CD4-positive, alpha-beta T cell treated with Interleukin-4 for 1 hour (primary cell): ENCODE measurements at regions not wholly inside any gene's neighbourhood (a gene's known extent, or its start where the extent isn't known, plus 50 kb on each side); places are given as distances from the start of the nearest gene placed in this dataset.

Source experiments
- DNase-seq, 2 donors: peaks; one replicate each; pipeline ENCODE4 v3.0.0-alpha.2; 2020 to 2022

DNA sequence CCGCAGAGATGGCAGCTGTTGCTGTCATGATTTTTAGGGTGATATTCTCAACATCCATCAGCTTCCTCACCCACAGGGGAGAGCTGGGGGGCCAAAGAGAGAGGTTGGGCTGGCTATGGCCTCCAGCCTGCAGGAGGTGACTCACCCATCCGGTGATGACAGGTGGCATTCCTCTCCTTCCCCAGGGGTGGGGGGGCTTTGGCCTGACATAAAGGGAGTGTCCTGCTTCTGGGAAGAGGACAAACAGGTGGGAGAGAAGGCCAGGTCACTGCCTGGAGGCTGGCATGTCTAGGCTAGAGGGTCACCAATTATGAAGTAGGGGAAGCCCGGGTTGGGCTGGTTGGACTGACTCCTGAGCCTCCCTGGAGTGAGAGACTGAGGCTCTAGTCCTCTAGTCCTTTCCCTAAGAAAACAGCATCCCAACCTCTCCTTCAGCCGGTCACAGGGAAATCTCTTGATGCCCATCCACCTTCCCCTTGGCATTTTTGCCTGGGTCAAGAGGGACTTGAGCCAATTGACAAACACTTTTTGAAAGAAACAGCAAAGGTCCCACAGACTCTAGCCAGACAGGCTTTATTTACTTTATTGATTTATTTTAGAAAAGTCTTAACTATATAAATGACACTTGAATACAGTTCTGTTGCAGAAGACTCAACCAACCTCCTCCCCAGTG, 79.8 kb upstream of the ZNF716 start:
- DNase-seq, result no peak

DNA sequence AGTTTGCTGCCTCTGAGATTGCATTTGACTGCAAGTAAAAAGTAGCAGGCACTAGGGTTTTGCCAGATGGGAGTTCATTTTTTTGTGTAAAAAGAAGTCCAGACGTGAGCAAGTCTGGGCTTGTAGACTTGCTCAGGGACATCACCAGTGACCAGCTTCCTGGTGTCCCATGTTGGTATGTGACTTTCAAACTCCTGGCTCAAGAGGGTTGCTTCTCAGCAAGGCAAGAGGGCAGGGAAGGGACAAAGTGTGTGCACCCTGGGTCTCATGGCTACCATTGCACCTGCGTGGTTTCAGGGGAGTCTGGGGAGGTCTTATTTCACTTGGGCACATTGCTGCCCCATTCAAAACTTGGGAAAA, 79.3 kb upstream of the ZNF716 start:
- no peak for DNase-seq

DNA sequence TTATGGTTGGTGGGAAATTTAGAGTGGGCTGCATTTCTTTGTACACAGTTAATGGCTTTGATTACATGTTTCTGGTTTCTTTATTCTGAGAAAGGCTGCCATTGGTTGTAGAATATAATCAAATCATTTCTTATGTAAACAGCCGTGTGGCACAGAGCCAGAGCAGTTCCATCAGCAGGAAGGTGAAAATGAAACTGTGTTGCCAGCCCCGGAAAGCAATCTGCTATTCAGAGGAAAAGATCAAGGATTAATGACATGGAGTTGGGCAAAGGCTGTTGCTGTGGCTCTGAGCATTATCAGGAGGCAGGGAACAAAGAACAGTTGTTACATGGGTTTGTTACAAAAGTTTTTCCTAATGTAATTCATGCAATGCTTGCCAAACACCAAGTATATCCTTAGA, 74.2 kb upstream of the ZNF716 start:
- DNase-seq, result no peak

DNA sequence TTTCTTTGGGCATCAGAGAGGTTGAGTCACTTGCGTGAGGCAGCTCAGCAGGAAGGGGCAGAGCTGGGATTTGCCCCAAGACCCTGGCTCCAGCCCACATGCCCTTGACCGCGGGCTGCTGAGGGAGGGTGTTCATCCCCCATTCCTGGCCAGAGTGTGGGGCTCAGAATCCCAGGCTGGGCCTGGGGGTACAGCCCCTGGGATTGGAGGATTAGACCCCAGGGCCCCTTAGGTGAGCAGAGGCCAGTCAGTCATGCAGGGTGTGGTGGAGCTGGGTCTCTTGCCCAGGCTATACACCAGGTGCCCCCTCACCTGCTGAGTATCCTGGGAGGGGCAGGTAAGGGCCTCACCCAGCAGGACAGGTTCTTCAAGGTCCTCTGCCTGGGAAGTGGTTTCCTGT, 68.4 kb upstream of the ZNF716 start:
- DNase-seq, result no peak

DNA sequence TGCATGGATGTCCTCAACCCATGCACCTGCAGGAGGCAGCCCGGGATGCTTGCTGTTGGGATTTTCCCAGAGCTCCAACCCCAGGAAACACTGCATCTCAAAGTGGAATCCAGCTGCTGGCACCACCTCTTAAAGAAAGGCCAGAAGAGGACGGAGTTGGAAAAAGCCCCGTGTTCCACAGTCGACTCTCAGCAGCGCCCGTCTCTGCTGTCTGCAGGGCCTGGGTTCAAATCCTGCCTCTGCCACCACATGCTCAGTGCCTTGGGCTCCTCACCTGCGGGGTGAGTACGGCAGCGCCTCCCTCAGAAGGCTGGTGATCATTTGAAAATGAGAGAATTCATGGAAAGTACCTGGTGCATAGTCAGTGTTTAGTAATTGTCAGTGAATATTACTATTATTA, 65.6 kb upstream of the ZNF716 start:
- no peak for DNase-seq

DNA sequence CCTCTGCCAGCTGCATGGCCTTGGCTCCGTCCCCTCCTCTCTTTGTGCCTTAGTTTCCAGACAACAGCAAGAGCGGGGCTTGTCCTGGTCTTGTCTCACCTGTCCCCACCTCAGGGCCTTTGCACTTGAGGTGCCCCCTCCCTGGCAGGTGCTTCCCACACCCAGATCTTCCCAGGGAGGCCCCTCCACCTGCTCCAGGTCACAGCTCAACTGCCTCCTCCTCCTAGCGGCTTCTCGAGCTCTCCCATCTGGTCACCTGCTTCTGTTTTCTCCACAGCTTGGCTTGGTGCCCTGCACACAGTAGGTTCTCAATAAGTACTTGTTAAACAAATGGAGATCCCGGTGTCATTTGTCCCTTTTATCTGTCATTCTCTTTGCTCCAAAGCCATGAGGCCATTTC, 64.3 kb upstream of the ZNF716 start:
- DNase-seq, result no peak

DNA sequence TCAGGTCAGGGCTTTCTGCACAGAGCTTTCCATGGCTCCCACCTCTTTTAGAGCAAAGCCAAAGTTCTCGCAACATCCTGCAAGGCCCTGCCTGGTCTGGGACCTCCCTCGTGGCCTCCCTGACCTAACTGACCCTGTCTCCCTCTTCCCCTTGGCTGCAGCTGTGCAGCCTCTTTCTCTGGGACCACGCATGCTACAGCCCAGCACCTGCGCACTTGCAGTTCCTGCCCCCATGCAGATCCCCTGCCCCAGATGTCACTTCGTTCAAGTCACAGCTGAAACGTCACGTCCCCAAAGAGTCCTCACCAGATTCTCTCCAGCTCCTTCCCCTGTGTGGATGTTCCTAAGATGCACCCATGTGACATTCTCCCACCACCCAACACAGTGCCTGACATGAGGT, 61.2 kb upstream of the ZNF716 start:
- DNase-seq, result no peak

DNA sequence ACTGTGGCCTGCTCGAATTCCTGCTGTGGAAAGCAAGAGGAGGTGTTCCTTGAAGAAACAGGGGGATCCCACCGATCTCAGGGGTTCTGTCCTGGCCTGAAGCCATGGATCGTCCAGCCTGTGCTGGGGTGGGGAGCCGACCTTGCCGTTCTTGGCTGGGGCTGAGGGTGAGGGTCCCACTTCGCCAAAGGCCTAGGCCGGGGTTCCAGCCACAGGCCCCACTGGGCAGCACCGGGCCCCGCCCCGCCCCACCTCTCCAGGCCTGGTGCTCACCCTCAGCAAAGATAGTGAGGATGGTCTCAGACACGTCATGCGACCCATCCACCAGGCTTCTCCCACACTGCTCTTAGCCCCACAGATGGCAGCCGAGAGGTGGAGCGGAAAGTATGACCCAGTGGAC, 51.4 kb upstream of the ZNF716 start:
- no peak for DNase-seq

DNA sequence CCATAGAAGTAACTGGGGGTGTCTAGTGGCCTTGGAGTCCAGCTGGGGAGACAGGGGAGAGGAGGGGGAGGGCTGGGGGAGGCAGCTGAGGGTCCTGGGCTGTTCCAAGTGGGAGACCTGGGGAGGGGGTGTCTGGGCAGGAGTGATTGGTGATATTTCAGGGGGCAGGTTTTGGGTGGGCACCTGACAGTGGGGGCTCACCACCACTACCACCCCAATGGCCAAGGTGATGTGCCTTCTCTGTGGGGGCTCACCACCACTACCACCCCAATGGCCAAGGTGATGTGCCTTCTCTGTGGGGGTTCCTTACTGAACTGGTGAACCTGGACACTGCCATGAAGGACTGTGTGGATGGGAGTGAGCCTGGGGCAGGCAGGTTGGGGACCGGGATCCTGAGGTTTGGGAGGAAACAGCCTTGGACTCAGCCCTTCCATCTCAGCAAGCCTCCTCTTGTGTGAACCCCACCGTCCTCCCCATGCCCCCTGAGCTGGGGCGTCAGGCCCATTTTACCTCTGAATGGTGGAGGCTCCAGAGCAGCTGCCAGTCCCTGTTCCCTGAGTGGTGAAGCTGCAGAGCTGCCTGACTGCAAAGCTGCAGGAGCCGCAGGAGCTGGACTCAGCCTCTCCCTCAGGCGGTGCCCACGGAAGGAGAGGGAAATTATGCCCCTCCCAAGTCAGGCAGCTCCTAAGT, 50.6 kb upstream of the ZNF716 start:
- no peak for DNase-seq

DNA sequence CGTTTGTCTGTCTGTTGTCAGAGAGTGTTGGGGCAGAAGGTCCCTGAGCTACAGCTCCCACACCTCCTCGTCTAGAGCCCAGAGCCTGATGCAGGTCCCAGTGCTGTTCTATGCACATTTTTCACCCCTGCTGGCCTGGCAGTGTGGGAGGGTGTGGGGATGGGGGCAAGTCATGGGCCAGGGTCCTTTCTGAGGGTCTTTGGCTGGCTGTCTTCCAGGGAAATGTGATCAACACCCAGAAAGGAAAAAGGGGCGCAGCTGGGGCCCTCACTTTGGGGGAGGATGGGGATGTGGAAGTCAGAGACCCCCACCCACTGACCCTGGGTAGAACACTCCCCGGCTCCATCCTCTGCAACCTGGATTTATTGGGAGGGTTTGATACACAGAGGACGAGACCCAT, 50.0 kb upstream of the ZNF716 start:
- no peak for DNase-seq
